ENCODE measurements at regions not wholly inside any gene's neighbourhood (a gene's known extent, or its start where the extent isn't known, plus 50 kb on each side); places are given as distances from the start of the nearest gene placed in this dataset.

GRCh38 chr14:45810152-45810872 lies 557.3 kb upstream of the MIS18BP1 start:
- no peak for TF ChIP-seq RXRA (IDR thresholded peaks at IDR 0.05)
- no peak for TF ChIP-seq CTCF (IDR thresholded peaks at IDR 0.05; ENCODE audit: low read depth, low read length, missing input control)
- no peak for TF ChIP-seq TAF1 (conservative IDR thresholded peaks at IDR 0.05)
- TF ChIP-seq ZBTB33 (IDR thresholded peaks at IDR 0.05) = no peak
- TF ChIP-seq MAX (IDR thresholded peaks at IDR 0.05) = no peak
- TF ChIP-seq ATF3 (IDR thresholded peaks at IDR 0.05) = no peak
- no peak for TF ChIP-seq SP1 (IDR thresholded peaks at IDR 0.05)
- TF ChIP-seq FOXA2 (IDR thresholded peaks at IDR 0.05) = no peak
- no peak for TF ChIP-seq JUND (IDR thresholded peaks at IDR 0.05)

All from liver (tissue), 3 donors.